H1 (cell line): ENCODE measurements at regions not wholly inside any gene's neighbourhood (a gene's known extent, or its start where the extent isn't known, plus 50 kb on each side); places are given as distances from the start of the nearest gene placed in this dataset.

Source experiments
- CTCF ChIA-PET: fragments of 300-600 bp; sonication (Branson Sonifier 250); formaldehyde crosslinking; loops from one replicate; lab custom pipeline; 2021; ENCODE audit not compliant: partially characterized antibody; lab: Charles Lee
- POLR2A ChIA-PET: fragments of 300-600 bp; sonication (Branson Sonifier 250); formaldehyde crosslinking; loops from one replicate; lab custom pipeline; 2021; ENCODE audit warnings: inconsistent platforms; ENCODE audit not compliant: partially characterized antibody; lab: Charles Lee
- DNase-seq, 2 experiments: peaks; one replicate each; pipeline versions ENCODE4 v3.0.0 to v3.0.0-alpha.2; 2010 to 2022; ENCODE audit warnings: low spot score in 2 of 2, low read depth in 1 of 2, mixed read lengths in 1 of 2
- FAIRE-seq: peaks from 2 replicates; lab custom pipeline; 2011; peaks lifted over from hg19 to GRCh38; lab: Jason Lieb, UNC
- H2AFZ ChIP-seq: 2 replicates; pipeline ENCODE4 v1.8.1; 2012; ENCODE audit warnings: low read length, inconsistent platforms
- H2AK5ac ChIP-seq: 2 replicates; pipeline ENCODE4 v1.6.1; 2013; ENCODE audit warnings: low read depth, low read length
- H2BK120ac ChIP-seq: replicated peaks from 2 replicates; pipeline ENCODE3; 2013; ENCODE audit warnings: low read depth, low read length, inconsistent platforms
- H2BK12ac ChIP-seq: 2 replicates; pipeline ENCODE4 v1.6.1; 2013; ENCODE audit warnings: low read depth, low read length
- H2BK15ac ChIP-seq: 2 replicates; pipeline ENCODE4 v1.6.1; 2013; ENCODE audit warnings: low read length
- H2BK20ac ChIP-seq: 2 replicates; pipeline ENCODE4 v1.6.1; 2013; ENCODE audit warnings: low read length
- H2BK5ac ChIP-seq: 2 replicates; pipeline ENCODE4 v1.6.1; 2013; ENCODE audit warnings: low read depth, low read length
- H3K14ac ChIP-seq: 2 replicates; pipeline ENCODE4 v1.6.1; 2013; ENCODE audit warnings: inconsistent platforms; ENCODE audit not compliant: insufficient read length
- H3K18ac ChIP-seq: 2 replicates; pipeline ENCODE4 v1.6.1; 2013; ENCODE audit warnings: low read length; ENCODE audit errors: extremely low read depth
- H3K23ac ChIP-seq: 2 replicates; pipeline ENCODE4 v1.6.1; 2013; ENCODE audit warnings: inconsistent platforms; ENCODE audit not compliant: insufficient read length
- H3K23me2 ChIP-seq: 2 replicates; pipeline ENCODE4 v1.6.1; 2013; ENCODE audit warnings: low read depth, low read length
- H3K27ac ChIP-seq: 2 replicates; pipeline ENCODE4 v1.6.1; 2011; ENCODE audit warnings: low read depth, low read length, inconsistent platforms
- H3K27me3 ChIP-seq, 4 experiments: replicated peaks in 1 of 4; 1 replicate in 1 of 4; 2 replicates in 3 of 4; pipeline versions ENCODE4 v1.6.1 to v1.8.1; 2011 to 2013; ENCODE audit warnings: low read length in 3 of 4, mild to moderate bottlenecking in 3 of 4, inconsistent platforms in 2 of 4, mixed read lengths in 2 of 4, moderate library complexity in 1 of 4; ENCODE audit not compliant: control insufficient read depth in 3 of 4, insufficient read depth in 3 of 4; ENCODE audit errors: extremely low read depth in 1 of 4
- H3K36me3 ChIP-seq, 4 experiments: 2 replicates each; pipeline versions ENCODE4 v1.6.1 to v1.8.1; 2011 to 2013; ENCODE audit warnings: mild to moderate bottlenecking in 4 of 4, low read length in 3 of 4, moderate library complexity in 2 of 4, control low read depth in 1 of 4, inconsistent platforms in 1 of 4; ENCODE audit not compliant: insufficient read depth in 4 of 4, control insufficient read depth in 2 of 4
- H3K4ac ChIP-seq: replicated peaks from 2 replicates; pipeline ENCODE3; 2013; ENCODE audit warnings: low read length, low read depth, mixed read lengths, inconsistent platforms; ENCODE audit not compliant: insufficient read length
- H3K4me1 ChIP-seq, 4 experiments: replicated peaks in 1 of 4; 1 replicate in 1 of 4; 2 replicates in 3 of 4; pipeline versions ENCODE4 v1.6.1 to v1.8.1; 2011 to 2013; ENCODE audit warnings: low read length in 3 of 4, inconsistent platforms in 2 of 4, mixed read lengths in 1 of 4; ENCODE audit not compliant: insufficient read depth in 4 of 4, control insufficient read depth in 3 of 4
- H3K4me2 ChIP-seq, 2 experiments: 2 replicates each; pipeline versions ENCODE4 v1.6.1 to v1.8.1; 2011 to 2013; ENCODE audit warnings: low read depth in 2 of 2, low read length in 2 of 2, control low read depth in 1 of 2, inconsistent platforms in 1 of 2, mild to moderate bottlenecking in 1 of 2; ENCODE audit not compliant: insufficient read depth in 1 of 2
- H3K4me3 ChIP-seq, 4 experiments: fragments of 200-600, 300-600 bp in 1 of 4; sonication (generic), shearing (Covaris generic), sonication (Bioruptor Twin) in 1 of 4; 2 replicates each; pipeline versions ENCODE4 v1.5.1 to v1.8.1; 2011 to 2016; ENCODE audit warnings: low read length in 4 of 4, low read depth in 3 of 4, control low read depth in 2 of 4, inconsistent platforms in 2 of 4, mild to moderate bottlenecking in 2 of 4, mixed read lengths in 1 of 4, moderate library complexity in 1 of 4; ENCODE audit not compliant: insufficient read depth in 2 of 4; ENCODE audit errors: extremely low read depth in 1 of 4
- H3K56ac ChIP-seq: replicated peaks from 2 replicates; pipeline ENCODE3; 2013; ENCODE audit warnings: low read depth, mild to moderate bottlenecking, mixed read lengths, low read length, inconsistent platforms; ENCODE audit not compliant: insufficient read length
- H3K79me1 ChIP-seq: 2 replicates; pipeline ENCODE4 v1.6.1; 2013; ENCODE audit warnings: low read depth, low read length, control low read depth
- H3K79me2 ChIP-seq, 2 experiments: 2 replicates each; pipeline versions ENCODE4 v1.6.1 to v1.8.1; 2012 to 2013; ENCODE audit warnings: low read length in 2 of 2, mild to moderate bottlenecking in 2 of 2, inconsistent platforms in 1 of 2; ENCODE audit not compliant: insufficient read depth in 2 of 2, control insufficient read depth in 1 of 2
- H3K9ac ChIP-seq, 4 experiments: replicated peaks in 1 of 4; 1 replicate in 1 of 4; 2 replicates in 3 of 4; pipeline versions ENCODE4 v1.6.1 to v1.8.1; 2011 to 2013; ENCODE audit warnings: low read depth in 3 of 4, low read length in 3 of 4, control low read depth in 2 of 4, mild to moderate bottlenecking in 2 of 4, moderate library complexity in 2 of 4, inconsistent platforms in 1 of 4; ENCODE audit errors: extremely low read depth in 1 of 4
- H3K9me3 ChIP-seq, 2 experiments: 2 replicates each; pipeline versions ENCODE4 v1.6.1 to v1.8.1; 2012 to 2013; ENCODE audit warnings: mild to moderate bottlenecking in 2 of 2, moderate library complexity in 2 of 2, control low read depth in 1 of 2, inconsistent platforms in 1 of 2, low read depth in 1 of 2, low read length in 1 of 2, mixed read lengths in 1 of 2; ENCODE audit not compliant: insufficient read depth in 2 of 2
- H4K20me1 ChIP-seq, 2 experiments: replicated peaks in 1 of 2; 2 replicates each; pipeline versions ENCODE3 to v1.8.1; 2011 to 2013; ENCODE audit warnings: inconsistent platforms in 2 of 2, low read length in 2 of 2, mild to moderate bottlenecking in 1 of 2; ENCODE audit not compliant: insufficient read depth in 2 of 2, control insufficient read depth in 1 of 2
- H4K5ac ChIP-seq: 2 replicates; pipeline ENCODE4 v1.6.1; 2013; ENCODE audit warnings: low read length, low read depth, mixed read lengths, inconsistent platforms; ENCODE audit not compliant: insufficient read length
- H4K8ac ChIP-seq: 2 replicates; pipeline ENCODE4 v1.8.0; 2013; ENCODE audit warnings: mild to moderate bottlenecking, moderate library complexity, low read length, inconsistent platforms; ENCODE audit not compliant: insufficient read depth; ENCODE audit errors: extremely low read depth
- H4K91ac ChIP-seq: replicated peaks from 2 replicates; pipeline ENCODE3; 2013; ENCODE audit warnings: low read length, mixed read lengths, inconsistent platforms; ENCODE audit not compliant: insufficient read length
- CBX5 ChIP-seq: fragments of 300-800, 300-1000 bp; sonication (generic); IDR thresholded peaks from 2 replicates; pipeline ENCODE4 v1.7.1; 2016; ENCODE audit warnings: antibody characterized with exemption, low read length, low read depth
- CEBPB ChIP-seq: IDR thresholded peaks from 2 replicates; pipeline ENCODE4 v1.6.1; 2012; ENCODE audit warnings: low read depth, low read length
- CHD1 ChIP-seq: IDR thresholded peaks from 2 replicates; pipeline ENCODE4 v1.6.1; 2012; ENCODE audit warnings: low read depth, low read length, improper control_type of control experiment
- EZH2 ChIP-seq: fragments of 200-600 bp; sonication (generic); IDR thresholded peaks from 2 replicates; pipeline ENCODE4 v1.7.1; 2012; ENCODE audit warnings: low read depth, mild to moderate bottlenecking, moderate library complexity, low read length, inconsistent platforms; ENCODE audit not compliant: severe bottlenecking
- JUND ChIP-seq: IDR thresholded peaks from 2 replicates; pipeline ENCODE4 v1.6.1; 2011; ENCODE audit warnings: mild to moderate bottlenecking, improper control_type of control experiment, low read length
- RAD21 ChIP-seq, 2 experiments: IDR thresholded peaks in 1 of 2; conservative IDR thresholded peaks in 1 of 2; 2 replicates each; pipeline ENCODE4 v1.6.1; 2011; ENCODE audit warnings: low read depth in 2 of 2, low read length in 2 of 2, improper control_type of control experiment in 1 of 2, inconsistent platforms in 1 of 2, mild to moderate bottlenecking in 1 of 2, moderate library complexity in 1 of 2
- RXRA ChIP-seq: IDR thresholded peaks from 2 replicates; pipeline ENCODE4 v1.6.1; 2011; ENCODE audit warnings: low read depth, mild to moderate bottlenecking, low read length, moderate library complexity; ENCODE audit not compliant: insufficient read depth
- SIRT6 ChIP-seq: IDR thresholded peaks from one replicate; pipeline ENCODE4 v1.7.1; 2012; ENCODE audit warnings: low read length, inconsistent platforms
- TEAD4 ChIP-seq: IDR thresholded peaks from 2 replicates; pipeline ENCODE4 v1.6.1; 2012; ENCODE audit warnings: low read depth, low read length, inconsistent platforms, mixed read lengths
- WGBS, 2 experiments: shearing (Covaris generic) in 1 of 2; methylation state at CpG; one replicate each; pipeline versions ENCODE4 v1.1.6 to v1.1.7; 2013 to 2015; ENCODE audit warnings: low lambda C conversion rate in 2 of 2, mixed read lengths in 2 of 2, inconsistent platforms in 1 of 2, low coverage in 1 of 2, missing lambda C conversion rate in 1 of 2; ENCODE audit not compliant: insufficient replicate concordance in 2 of 2, insufficient coverage in 1 of 2, insufficient read length in 1 of 2; ENCODE audit errors: extremely low coverage in 1 of 2, missing lambda C conversion rate in 1 of 2; 5-methylcytosine and 5-hydroxymethylcytosine counted together
- TF ChIP-seq, protein P1 (sequence below), 3 experiments: IDR thresholded peaks; 1 replicate in 2 of 3; 2 replicates in 1 of 3; pipeline versions ENCODE4 v1.5.1 to v1.6.1; 2011; ENCODE audit warnings: low read length in 3 of 3, mild to moderate bottlenecking in 3 of 3, inconsistent platforms in 2 of 3, low read depth in 1 of 3, moderate library complexity in 1 of 3; ENCODE audit not compliant: insufficient read depth in 1 of 3; ENCODE audit errors: control extremely low read depth in 1 of 3

DNA sequence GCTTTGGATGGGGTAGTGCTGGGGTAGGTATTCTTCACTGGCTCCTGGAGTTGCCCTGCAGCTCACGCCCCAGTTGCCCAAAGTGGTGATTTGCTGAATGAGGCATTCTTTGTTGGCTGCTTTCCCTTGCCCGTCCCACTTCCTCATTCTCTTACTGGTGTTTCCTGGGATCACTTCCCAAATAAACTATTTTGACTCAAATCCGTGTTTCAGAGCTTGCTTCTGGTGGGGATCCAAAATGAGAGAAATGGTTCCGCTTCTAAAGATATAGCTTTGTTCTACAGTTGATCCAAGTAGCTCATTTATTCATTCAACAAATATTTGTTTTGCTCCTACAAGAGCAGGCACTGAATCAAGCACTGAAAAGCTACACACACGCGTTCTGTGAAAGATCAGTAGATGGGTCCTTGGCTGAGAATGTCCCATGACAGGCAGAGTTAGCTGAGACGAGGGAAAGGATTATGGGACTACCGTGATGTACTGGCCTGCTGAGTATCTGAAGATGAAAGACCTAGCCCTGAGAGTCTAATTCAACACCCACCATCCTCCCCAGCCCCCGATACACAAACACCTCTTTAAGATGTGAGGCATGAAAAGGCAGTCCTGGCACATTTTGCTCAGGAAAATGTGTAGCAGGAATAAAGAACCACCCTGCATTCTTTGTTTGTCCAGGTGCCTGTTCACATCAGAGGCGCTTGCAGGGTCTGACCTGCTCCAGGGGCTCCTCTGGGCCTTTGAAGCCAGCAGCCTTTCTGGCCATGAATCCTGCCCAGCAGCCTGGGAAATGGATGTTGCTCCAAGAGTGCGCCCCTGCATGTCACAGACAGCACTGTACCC lies 143.1 kb upstream of the RANBP3L start:
- Histone ChIP-seq H3K27ac (no peak overlapping the region), H3K27me3 (no peaks in the 10 kb centered on the region), H4K5ac (no peak overlapping the region), H2BK20ac (no peak overlapping the region), H2BK5ac (no peak overlapping the region), H2AK5ac (no peak overlapping the region), H2BK120ac (no peak overlapping the region), H3K14ac (no peak overlapping the region), H3K36me3 (no peaks in the 10 kb centered on the region), H2AFZ (no peak overlapping the region), H2BK15ac (no peak overlapping the region), H3K9ac (no peak overlapping the region), H3K9me3 (no peaks in the 10 kb centered on the region), H3K79me2 (no peaks in the 10 kb centered on the region), H3K56ac (no peak overlapping the region), H3K23ac (no peak overlapping the region), H3K18ac (no peak overlapping the region), H2BK12ac (peak overlapping the region; percentile 85; the same call in 1 of the 2 replicates), H3K4me2 (no peak overlapping the region), H4K20me1 (no peaks in the 10 kb centered on the region), H3K79me1 (no peaks in the 10 kb centered on the region), H3K4me1 (peaks cover 0 to 5% (median under 1%) of the 10 kb centered on the region in 4 experiments; a peak in 3 of 7 replicates), H4K8ac (no peak overlapping the region; the same call in 1 of the 2 replicates), H3K4me3 (no peak overlapping the region), H4K91ac (no peak overlapping the region), H3K4ac (no peak overlapping the region), H3K23me2 (no peaks in the 10 kb centered on the region)
- CTCF ChIA-PET: interaction anchor here (0.9 to 1.7 kb wide), 7 partner anchors 19 to 63 kb away, joined by 3 to 6 read pairs (median 4); no protein-coding TSS in a partner anchor
- no peak for FAIRE-seq
- DNase-seq: no peak
- POLR2A ChIA-PET: no interaction called here
- 86% methylated on average over 11 of the region's 11 CpGs; no CpG with 5 or more reads in 1 of the 2 experiments for WGBS, 2 experiments
- TF ChIP-seq EZH2: no peak
- TF ChIP-seq CBX5: no peak
- no peak for TF ChIP-seq CEBPB
- TF ChIP-seq JUND: no peak
- no peak for TF ChIP-seq CHD1
- no peak for TF ChIP-seq TEAD4
- TF ChIP-seq RAD21 (IDR thresholded peaks at IDR 0.05 in 1 of 2, conservative IDR thresholded peaks at IDR 0.05 in 1 of 2; ENCODE audit: low read depth in 2 of 2, low read length in 2 of 2): no peak
- TF ChIP-seq, protein P1, sequence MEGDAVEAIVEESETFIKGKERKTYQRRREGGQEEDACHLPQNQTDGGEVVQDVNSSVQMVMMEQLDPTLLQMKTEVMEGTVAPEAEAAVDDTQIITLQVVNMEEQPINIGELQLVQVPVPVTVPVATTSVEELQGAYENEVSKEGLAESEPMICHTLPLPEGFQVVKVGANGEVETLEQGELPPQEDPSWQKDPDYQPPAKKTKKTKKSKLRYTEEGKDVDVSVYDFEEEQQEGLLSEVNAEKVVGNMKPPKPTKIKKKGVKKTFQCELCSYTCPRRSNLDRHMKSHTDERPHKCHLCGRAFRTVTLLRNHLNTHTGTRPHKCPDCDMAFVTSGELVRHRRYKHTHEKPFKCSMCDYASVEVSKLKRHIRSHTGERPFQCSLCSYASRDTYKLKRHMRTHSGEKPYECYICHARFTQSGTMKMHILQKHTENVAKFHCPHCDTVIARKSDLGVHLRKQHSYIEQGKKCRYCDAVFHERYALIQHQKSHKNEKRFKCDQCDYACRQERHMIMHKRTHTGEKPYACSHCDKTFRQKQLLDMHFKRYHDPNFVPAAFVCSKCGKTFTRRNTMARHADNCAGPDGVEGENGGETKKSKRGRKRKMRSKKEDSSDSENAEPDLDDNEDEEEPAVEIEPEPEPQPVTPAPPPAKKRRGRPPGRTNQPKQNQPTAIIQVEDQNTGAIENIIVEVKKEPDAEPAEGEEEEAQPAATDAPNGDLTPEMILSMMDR (IDR thresholded peaks at IDR 0.05; ENCODE audit: control extremely low read depth in 1 of 3, insufficient read depth in 1 of 3, low read depth in 1 of 3, low read length in 3 of 3): no peak
- TF ChIP-seq SIRT6: no peak
- no peak for TF ChIP-seq RXRA
